Thyroid gland (tissue), 4 donors: ENCODE measurements at regions not wholly inside any gene's neighbourhood (a gene's known extent, or its start where the extent isn't known, plus 50 kb on each side); places are given as distances from the start of the nearest gene placed in this dataset.
A peak's percentile ranks its signal among the peaks of the same experiment; 100 is the strongest.

Source experiments
- DNase-seq, 2 donors: peaks; one replicate each; pipeline ENCODE4 v3.0.0-alpha.2; 2019
- H3K27ac ChIP-seq, 3 donors: fragments of 200-600 bp; sonication (generic); 1 replicate in 2 of 3; 2 replicates in 1 of 3; pipeline ENCODE4 v1.5.1; 2016 to 2019; ENCODE audit warnings: mild to moderate bottlenecking in 1 of 3, moderate library complexity in 1 of 3
- H3K27me3 ChIP-seq: fragments of 200-600 bp; sonication (generic); one replicate; pipeline ENCODE4 v1.5.1; 2019
- H3K36me3 ChIP-seq, 2 donors: fragments of 200-600 bp; sonication (generic); one replicate each; pipeline ENCODE4 v1.5.1; 2016 to 2019
- H3K4me1 ChIP-seq, 2 donors: fragments of 200-600 bp; sonication (generic); one replicate each; pipeline ENCODE4 v1.5.1; 2017 to 2019
- H3K4me3 ChIP-seq, 3 donors: fragments of 200-600 bp; sonication (generic); replicated peaks in 1 of 3; 1 replicate in 2 of 3; 2 replicates in 1 of 3; pipeline ENCODE4 v1.5.1; 2016; ENCODE audit warnings: mild to moderate bottlenecking in 1 of 3
- H3K9me3 ChIP-seq: fragments of 200-600 bp; sonication (generic); one replicate; pipeline ENCODE4 v1.5.1; 2017
- CTCF ChIP-seq, 6 experiments: fragments of 200-600 bp in 3 of 6; fragments of 450-650 bp in 3 of 6; sonication (generic) in 3 of 6; IDR thresholded peaks; one replicate each; pipeline ENCODE4 v1.5.1; 2016 to 2019; ENCODE audit warnings: antibody characterized with exemption in 6 of 6, mild to moderate bottlenecking in 2 of 6, inconsistent platforms in 1 of 6, moderate library complexity in 1 of 6
- POLR2A ChIP-seq, 2 donors: fragments of 450-650 bp; IDR thresholded peaks; one replicate each; pipeline ENCODE4 v1.6.1; 2017; ENCODE audit warnings: antibody characterized with exemption in 2 of 2, mild to moderate bottlenecking in 2 of 2, moderate library complexity in 1 of 2
- WGBS, 2 donors: methylation state at CpG; one replicate each; pipeline ENCODE4 v1.1.5; 2017; 5-methylcytosine and 5-hydroxymethylcytosine counted together
- intact Hi-C: fragments of 100-400 bp; cut with DNase I; formaldehyde crosslinking; loops from one replicate; pipeline ENCODE4 v1.15.1; 2023

- no peak overlapping the region for H3K27ac ChIP-seq
- WGBS, 2 donors: 78 to 85% methylated on average over 6 of the region's 6 CpGs
- no peaks in the 10 kb centered on the region for H3K9me3 ChIP-seq
- H3K27me3 ChIP-seq: no peaks in the 10 kb centered on the region
- DNase-seq: no peak
- H3K4me3 ChIP-seq: no peak overlapping the region
- no peaks in the 10 kb centered on the region for H3K36me3 ChIP-seq
- TF ChIP-seq CTCF (IDR thresholded peaks at IDR 0.05): no peak
- no peak for TF ChIP-seq POLR2A (IDR thresholded peaks at IDR 0.05)
- H3K4me1 ChIP-seq: no peaks in the 10 kb centered on the region
- intact Hi-C loops: no loop called here
Observed at GRCh38 chr5:175329976-175330375, 114.0 kb downstream of the DRD1 start.

GRCh38 chr5:175328687-175329086, 115.3 kb downstream of the DRD1 start:
- intact Hi-C loops: no loop called here
- DNase-seq: no peak
- no peak overlapping the region for H3K4me3 ChIP-seq
- H3K27me3 ChIP-seq: no peaks in the 10 kb centered on the region
- H3K27ac ChIP-seq: no peak overlapping the region
- no peak for TF ChIP-seq CTCF (IDR thresholded peaks at IDR 0.05)
- 76 to 79% methylated on average over 3 of the region's 3 CpGs for WGBS, 2 donors
- H3K4me1 ChIP-seq: no peaks in the 10 kb centered on the region
- no peaks in the 10 kb centered on the region for H3K36me3 ChIP-seq
- H3K9me3 ChIP-seq: no peaks in the 10 kb centered on the region

GRCh38 chr5:175328176-175328575, 115.8 kb downstream of the DRD1 start:
- TF ChIP-seq POLR2A (IDR thresholded peaks at IDR 0.05) (no peak), CTCF (IDR thresholded peaks at IDR 0.05) (no peak)
- Histone ChIP-seq H3K27ac (no peak overlapping the region), H3K9me3 (no peaks in the 10 kb centered on the region), H3K4me3 (no peak overlapping the region), H3K36me3 (no peaks in the 10 kb centered on the region), H3K27me3 (no peaks in the 10 kb centered on the region), H3K4me1 (no peaks in the 10 kb centered on the region)
- no peak for DNase-seq
- WGBS, 2 donors: 54 to 60% methylated on average over 4 of the region's 4 CpGs
- intact Hi-C loops: no loop called here

GRCh38 chr5:175325681-175326080, 118.3 kb downstream of the DRD1 start:
- intact Hi-C loops: no loop called here

GRCh38 chr5:175321927-175322532, 122.0 kb downstream of the DRD1 start:
- TF ChIP-seq POLR2A (IDR thresholded peaks at IDR 0.05): no peak
- no peak for TF ChIP-seq CTCF (IDR thresholded peaks at IDR 0.05)
- H3K36me3 ChIP-seq: no peaks in the 10 kb centered on the region

More at GRCh38 chr5:175325681-175326080, 118.3 kb downstream of the DRD1 start:
- Histone ChIP-seq H3K27me3 (no peaks in the 10 kb centered on the region), H3K36me3 (no peaks in the 10 kb centered on the region), H3K4me1 (no peaks in the 10 kb centered on the region), H3K9me3 (no peaks in the 10 kb centered on the region), H3K4me3 (no peak overlapping the region), H3K27ac (no peak overlapping the region)
- TF ChIP-seq POLR2A (IDR thresholded peaks at IDR 0.05) (no peak), CTCF (IDR thresholded peaks at IDR 0.05) (no peak)
- DNase-seq: no peak

More at GRCh38 chr5:175321927-175322532, 122.0 kb downstream of the DRD1 start:
- Histone ChIP-seq H3K27me3 (no peaks in the 10 kb centered on the region), H3K9me3 (no peaks in the 10 kb centered on the region), H3K4me1 (no peaks in the 10 kb centered on the region), H3K27ac (no peak overlapping the region), H3K4me3 (no peak overlapping the region)
- intact Hi-C loops: no loop called here
- DNase-seq: peak; percentile 4 to 24
- WGBS, 2 donors: 17 to 24% methylated on average over 2 to 3 of the region's 3 CpGs
